ENCODE measurements at regions not wholly inside any gene's neighbourhood (a gene's known extent, or its start where the extent isn't known, plus 50 kb on each side); places are given as distances from the start of the nearest gene placed in this dataset.

GRCh38 chr6:14689639-14690038 is 556.2 kb upstream of the JARID2 start:
- Histone ChIP-seq H3K9me3 (no peaks in the 10 kb centered on the region), H3K4me1 (no peaks in the 10 kb centered on the region), H3K4me3 (no peak overlapping the region), H3K27me3 (no peaks in the 10 kb centered on the region), H3K27ac (replicated peaks in 1 of 4) (no peak overlapping the region), H3K36me3 (no peaks in the 10 kb centered on the region)
- WGBS = 98% methylated on average over 6 of the region's 6 CpGs
- DNase-seq (ENCODE audit: extremely low spot score) = no peak
- no peak for TF ChIP-seq POLR2AphosphoS5 (IDR thresholded peaks at IDR 0.05)
- TF ChIP-seq CTCF (IDR thresholded peaks at IDR 0.05) = no peak
- TF ChIP-seq EP300 (IDR thresholded peaks at IDR 0.05) = no peak
- TF ChIP-seq POLR2A (IDR thresholded peaks at IDR 0.05; ENCODE audit: low read depth) = no peak
- intact Hi-C loops (cut with DNase I) = no loop called here

- H3K9me3 ChIP-seq = no peaks in the 10 kb centered on the region
Measured at GRCh38 chr6:14690120-14691056, 555.5 kb upstream of the JARID2 start.

GRCh38 chr6:14692208-14692607 is 553.7 kb upstream of the JARID2 start:
- H3K36me3 ChIP-seq = no peaks in the 10 kb centered on the region
- no peaks in the 10 kb centered on the region for H3K4me1 ChIP-seq
- DNase-seq (ENCODE audit: extremely low spot score) = no peak
- H3K27me3 ChIP-seq = no peaks in the 10 kb centered on the region
- no peak overlapping the region for H3K4me3 ChIP-seq
- no peak for TF ChIP-seq POLR2A (IDR thresholded peaks at IDR 0.05; ENCODE audit: low read depth)
- TF ChIP-seq CTCF (IDR thresholded peaks at IDR 0.05) = no peak
- TF ChIP-seq POLR2AphosphoS5 (IDR thresholded peaks at IDR 0.05) = no peak
- TF ChIP-seq EP300 (IDR thresholded peaks at IDR 0.05) = no peak
- no peaks in the 10 kb centered on the region for H3K9me3 ChIP-seq
- intact Hi-C loops (cut with DNase I) = no loop called here
- no peak overlapping the region for H3K27ac ChIP-seq (replicated peaks in 1 of 4)
- 86% methylated on average over 1 of the region's 1 CpG for WGBS

More at GRCh38 chr6:14690120-14691056, 555.5 kb upstream of the JARID2 start:
- Histone ChIP-seq H3K27ac (replicated peaks in 1 of 4) (no peak overlapping the region), H3K36me3 (no peaks in the 10 kb centered on the region), H3K4me3 (no peak overlapping the region), H3K27me3 (no peaks in the 10 kb centered on the region), H3K4me1 (no peaks in the 10 kb centered on the region)
- TF ChIP-seq EP300 (IDR thresholded peaks at IDR 0.05) = no peak
- TF ChIP-seq CTCF (IDR thresholded peaks at IDR 0.05) = no peak
- no peak for TF ChIP-seq POLR2A (IDR thresholded peaks at IDR 0.05; ENCODE audit: low read depth)
- no peak for TF ChIP-seq POLR2AphosphoS5 (IDR thresholded peaks at IDR 0.05)
- DNase-seq (ENCODE audit: extremely low spot score) = no peak
- 85% methylated on average over 8 of the region's 8 CpGs for whole genome bisulfite sequencing
- intact Hi-C loops (cut with DNase I) = no loop called here

- H3K27ac ChIP-seq (replicated peaks in 1 of 4) = no peak overlapping the region
- H3K4me3 ChIP-seq = no peak overlapping the region
- no peaks in the 10 kb centered on the region for H3K9me3 ChIP-seq
- WGBS = 88% methylated on average over 10 of the region's 10 CpGs
- TF ChIP-seq POLR2AphosphoS5 (IDR thresholded peaks at IDR 0.05) = no peak
- TF ChIP-seq POLR2A (IDR thresholded peaks at IDR 0.05; ENCODE audit: low read depth) = no peak
- no peak for TF ChIP-seq EP300 (IDR thresholded peaks at IDR 0.05)
- no peak for TF ChIP-seq CTCF (IDR thresholded peaks at IDR 0.05)
- H3K27me3 ChIP-seq = no peaks in the 10 kb centered on the region
- DNase-seq (ENCODE audit: extremely low spot score) = no peak
- H3K4me1 ChIP-seq = no peaks in the 10 kb centered on the region
- H3K36me3 ChIP-seq = no peaks in the 10 kb centered on the region
- intact Hi-C loops (cut with DNase I) = no loop called here
Measured at GRCh38 chr6:14693301-14694192, 552.3 kb upstream of the JARID2 start.
